ENCODE measurements at regions not wholly inside any gene's neighbourhood (a gene's known extent, or its start where the extent isn't known, plus 50 kb on each side); places are given as distances from the start of the nearest gene placed in this dataset.

- Histone ChIP-seq H3K36me3 (no peaks in the 10 kb centered on the region), H3K27ac (no peak overlapping the region), H3K4me1 (no peaks in the 10 kb centered on the region), H3K9me3 (no peaks in the 10 kb centered on the region), H3K4me3 (no peak overlapping the region), H3K27me3 (no peaks in the 10 kb centered on the region)
- whole genome bisulfite sequencing, 2 donors: 78 to 83% methylated on average over 6 of the region's 6 CpGs
- DNase-seq (no peak), ATAC-seq (ENCODE audit: low FRiP score in 2 of 2) (peak in 1 of 2 donors; percentile 31)
- TF ChIP-seq POLR2AphosphoS5 (IDR thresholded peaks at IDR 0.05) (no peak), CTCF (IDR thresholded peaks at IDR 0.05) (no peak), POLR2A (IDR thresholded peaks at IDR 0.05) (no peak), EP300 (IDR thresholded peaks at IDR 0.05) (no peak)
Observed at GRCh38 chr4:19382993-19383756, 868.5 kb upstream of the SLIT2 start.

DNA sequence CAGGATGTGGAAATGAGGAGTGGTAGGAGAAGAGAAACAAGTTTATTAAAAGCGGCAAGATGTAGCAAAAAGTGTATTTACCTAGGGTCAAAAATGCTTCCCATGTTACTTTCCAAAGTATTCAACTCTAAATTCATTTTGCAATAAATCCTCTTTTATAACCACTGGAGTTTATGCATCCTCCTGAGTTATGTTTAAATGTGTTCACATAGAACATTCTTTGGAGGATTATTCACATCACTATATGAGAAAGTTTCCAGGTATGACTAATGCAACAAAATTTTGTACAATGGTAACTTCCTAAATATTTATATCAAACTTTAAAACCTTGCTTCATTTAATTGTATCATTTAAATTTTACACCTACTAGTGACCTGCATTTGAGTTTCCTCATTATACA is 870.6 kb upstream of the SLIT2 start:
- no peak overlapping the region for H3K27ac ChIP-seq
- H3K4me3 ChIP-seq: no peak overlapping the region
- DNase-seq: no peak
- no peaks in the 10 kb centered on the region for H3K9me3 ChIP-seq
- H3K36me3 ChIP-seq: no peaks in the 10 kb centered on the region
- no peak for TF ChIP-seq CTCF (IDR thresholded peaks at IDR 0.05)
- TF ChIP-seq POLR2A (IDR thresholded peaks at IDR 0.05): no peak
- no peak for TF ChIP-seq EP300 (IDR thresholded peaks at IDR 0.05)
- TF ChIP-seq POLR2AphosphoS5 (IDR thresholded peaks at IDR 0.05): no peak
- no peaks in the 10 kb centered on the region for H3K27me3 ChIP-seq
- no peak for ATAC-seq (ENCODE audit: low FRiP score in 2 of 2)
- no peaks in the 10 kb centered on the region for H3K4me1 ChIP-seq
- WGBS, 2 donors: 90 to 97% methylated on average over 1 of the region's 1 CpG

DNA sequence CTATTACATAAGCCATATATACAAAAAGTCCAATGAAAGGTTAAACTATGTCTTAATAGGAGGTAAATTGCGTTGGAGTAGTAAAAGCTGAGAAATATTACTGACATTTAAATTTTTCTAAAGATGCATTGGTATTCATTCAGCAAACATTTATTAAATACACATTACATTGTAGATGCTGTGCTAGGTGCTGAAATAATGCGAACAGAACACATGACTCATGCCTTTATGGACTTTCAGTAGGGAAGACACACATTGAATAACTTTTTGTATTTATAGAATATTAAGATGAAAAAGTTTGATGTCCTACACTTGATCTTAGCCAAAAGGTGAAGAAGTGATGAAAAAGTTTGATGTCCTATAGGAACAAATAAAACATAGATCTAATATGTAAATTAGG is 871.1 kb upstream of the SLIT2 start:
- Histone ChIP-seq H3K9me3 (no peaks in the 10 kb centered on the region), H3K4me3 (no peak overlapping the region), H3K27me3 (no peaks in the 10 kb centered on the region), H3K36me3 (no peaks in the 10 kb centered on the region), H3K27ac (no peak overlapping the region), H3K4me1 (no peaks in the 10 kb centered on the region)
- DNase-seq (no peak), ATAC-seq (ENCODE audit: low FRiP score in 2 of 2) (no peak)
- 85 to 91% methylated on average over 2 of the region's 2 CpGs for WGBS, 2 donors
- TF ChIP-seq EP300 (IDR thresholded peaks at IDR 0.05): no peak
- no peak for TF ChIP-seq CTCF (IDR thresholded peaks at IDR 0.05)
- no peak for TF ChIP-seq POLR2A (IDR thresholded peaks at IDR 0.05)
- no peak for TF ChIP-seq POLR2AphosphoS5 (IDR thresholded peaks at IDR 0.05)

GRCh38 chr4:19379191-19379708 is 872.5 kb upstream of the SLIT2 start:
- TF ChIP-seq CTCF (IDR thresholded peaks at IDR 0.05) (no peak), POLR2AphosphoS5 (IDR thresholded peaks at IDR 0.05) (no peak), EP300 (IDR thresholded peaks at IDR 0.05) (no peak), POLR2A (IDR thresholded peaks at IDR 0.05) (no peak)
- DNase-seq (no peak), ATAC-seq (ENCODE audit: low FRiP score in 2 of 2) (no peak)
- H3K27ac ChIP-seq: no peak overlapping the region
- no peaks in the 10 kb centered on the region for H3K9me3 ChIP-seq
- no peaks in the 10 kb centered on the region for H3K4me1 ChIP-seq
- H3K36me3 ChIP-seq: no peaks in the 10 kb centered on the region
- no peaks in the 10 kb centered on the region for H3K27me3 ChIP-seq
- 66 to 70% methylated on average over 6 of the region's 6 CpGs for WGBS, 2 donors
- H3K4me3 ChIP-seq: no peak overlapping the region

DNA sequence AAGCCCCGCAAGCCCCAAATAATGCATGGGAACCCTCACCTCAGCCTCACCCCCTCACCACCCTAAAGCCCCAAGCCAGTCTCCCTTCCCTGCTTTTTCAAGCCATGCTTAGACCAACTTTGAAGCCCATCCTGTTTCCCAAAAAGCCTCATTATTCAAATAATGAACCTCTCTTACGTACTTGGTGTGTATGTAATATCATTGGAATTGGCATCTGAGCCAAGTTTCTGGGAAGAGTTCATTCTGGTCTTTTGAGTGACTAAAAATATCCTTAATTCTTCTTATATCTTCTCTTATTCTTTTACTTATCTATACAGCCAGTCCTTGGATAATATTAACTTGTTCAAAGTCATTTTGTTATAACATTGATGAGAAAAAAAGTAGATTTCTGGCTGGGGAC is 875.8 kb upstream of the SLIT2 start:
- no peaks in the 10 kb centered on the region for H3K27me3 ChIP-seq
- no peak overlapping the region for H3K4me3 ChIP-seq
- ATAC-seq (ENCODE audit: low FRiP score in 2 of 2): no peak
- no peaks in the 10 kb centered on the region for H3K36me3 ChIP-seq
- 74 to 82% methylated on average over 2 of the region's 2 CpGs for WGBS, 2 donors
- no peaks in the 10 kb centered on the region for H3K4me1 ChIP-seq
- no peak for DNase-seq
- no peaks in the 10 kb centered on the region for H3K9me3 ChIP-seq
- no peak for TF ChIP-seq POLR2AphosphoS5 (IDR thresholded peaks at IDR 0.05)
- TF ChIP-seq EP300 (IDR thresholded peaks at IDR 0.05): no peak
- no peak for TF ChIP-seq POLR2A (IDR thresholded peaks at IDR 0.05)
- no peak for TF ChIP-seq CTCF (IDR thresholded peaks at IDR 0.05)
- H3K27ac ChIP-seq: no peak overlapping the region
